Bronchial epithelial cell (primary cell): ENCODE measurements at regions not wholly inside any gene's neighbourhood (a gene's known extent, or its start where the extent isn't known, plus 50 kb on each side); places are given as distances from the start of the nearest gene placed in this dataset.

ENCODE experiments used
- DNase-seq: peaks from one replicate; pipeline ENCODE4 v3.0.0-alpha.2; 2010; ENCODE audit warnings: low read depth
- FAIRE-seq: peaks from 2 replicates; lab custom pipeline; 2011; peaks lifted over from hg19 to GRCh38; lab: Jason Lieb, UNC
- H3K27me3 ChIP-seq: 2 replicates; pipeline ENCODE4 v1.5.1; 2011; ENCODE audit warnings: low read length; ENCODE audit not compliant: control insufficient read depth, insufficient read depth
- H3K36me3 ChIP-seq: 2 replicates; pipeline ENCODE4 v1.5.1; 2011; ENCODE audit warnings: low read length; ENCODE audit not compliant: control insufficient read depth, insufficient read depth
- H3K4me3 ChIP-seq: 2 replicates; pipeline ENCODE4 v1.5.1; 2011; ENCODE audit warnings: mild to moderate bottlenecking, low read depth, low read length, control low read depth
- CTCF ChIP-seq: IDR thresholded peaks from 2 replicates; pipeline ENCODE4 v1.5.1; 2011; ENCODE audit warnings: mild to moderate bottlenecking, moderate library complexity, low read length, control low read depth, inconsistent platforms; ENCODE audit not compliant: insufficient read depth, severe bottlenecking

- no peaks in the 10 kb centered on the region for H3K36me3 ChIP-seq
- peak; percentile 2 for DNase-seq
- FAIRE-seq = no peak
- H3K4me3 ChIP-seq = no peak overlapping the region
- H3K27me3 ChIP-seq = no peaks in the 10 kb centered on the region
- TF ChIP-seq CTCF = no peak
Measured at GRCh38 chr2:40543381-40543780, 91.5 kb upstream of the SLC8A1 start.

- no peak for TF ChIP-seq CTCF
- Histone ChIP-seq H3K4me3 (no peak overlapping the region), H3K36me3 (no peaks in the 10 kb centered on the region), H3K27me3 (no peaks in the 10 kb centered on the region)
- DNase-seq (no peak), FAIRE-seq (no peak)
Measured at GRCh38 chr2:40544072-40544471, 92.2 kb upstream of the SLC8A1 start.

GRCh38 chr2:40545645-40546044, 93.8 kb upstream of the SLC8A1 start:
- no peak for DNase-seq
- no peak for FAIRE-seq
- Histone ChIP-seq H3K27me3 (no peaks in the 10 kb centered on the region), H3K4me3 (no peak overlapping the region), H3K36me3 (no peaks in the 10 kb centered on the region)
- no peak for TF ChIP-seq CTCF

- no peak for TF ChIP-seq CTCF
- Histone ChIP-seq H3K27me3 (no peaks in the 10 kb centered on the region), H3K36me3 (no peaks in the 10 kb centered on the region), H3K4me3 (no peak overlapping the region)
- DNase-seq = no peak
- no peak for FAIRE-seq
Measured at GRCh38 chr2:40546439-40547191, 94.7 kb upstream of the SLC8A1 start.

GRCh38 chr2:40548521-40548920, 96.6 kb upstream of the SLC8A1 start:
- no peaks in the 10 kb centered on the region for H3K36me3 ChIP-seq
- TF ChIP-seq CTCF = no peak
- DNase-seq (no peak), FAIRE-seq (no peak)
- no peaks in the 10 kb centered on the region for H3K27me3 ChIP-seq
- H3K4me3 ChIP-seq = no peak overlapping the region

GRCh38 chr2:40550085-40550484, 98.2 kb upstream of the SLC8A1 start:
- no peaks in the 10 kb centered on the region for H3K27me3 ChIP-seq
- H3K36me3 ChIP-seq = no peaks in the 10 kb centered on the region
- H3K4me3 ChIP-seq = no peak overlapping the region
- no peak for TF ChIP-seq CTCF
- DNase-seq (no peak), FAIRE-seq (no peak)
